ENCODE measurements at regions not wholly inside any gene's neighbourhood (a gene's known extent, or its start where the extent isn't known, plus 50 kb on each side); places are given as distances from the start of the nearest gene placed in this dataset.

GRCh38 chr4:180363815-180364214 lies 1879.4 kb upstream of the TENM3 start:
- no TSS peak for BruUV-seq (replicated peaks)
- H2BK5ac ChIP-seq (ENCODE audit: low read depth, low read length, poor library complexity, severe bottlenecking): no peak overlapping the region
- H3K9me1 ChIP-seq (ENCODE audit: insufficient read depth, low read length): no peaks in the 10 kb centered on the region
- H3K4me2 ChIP-seq (ENCODE audit: low read depth, low read length): no peak overlapping the region
- no peak overlapping the region for H2BK15ac ChIP-seq (ENCODE audit: low read depth, low read length)
- H2BK120ac ChIP-seq (ENCODE audit: low read depth, low read length): no peak overlapping the region
- no peak for TF ChIP-seq RAD21 (IDR thresholded peaks at IDR 0.05; ENCODE audit: low read length)
- TF ChIP-seq CTCF (conservative IDR thresholded peaks at IDR 0.05; ENCODE audit: low read depth, low read length): no peak
- no peak for TF ChIP-seq ELK1 (IDR thresholded peaks at IDR 0.05; ENCODE audit: borderline replicate concordance, low read depth, low read length)
- TF ChIP-seq MXI1 (IDR thresholded peaks at IDR 0.05; ENCODE audit: borderline replicate concordance, low read depth, low read length): no peak
- no peak for TF ChIP-seq CEBPB (IDR thresholded peaks at IDR 0.05; ENCODE audit: low read depth, low read length)
- TF ChIP-seq USF2 (IDR thresholded peaks at IDR 0.05; ENCODE audit: low read depth, low read length): no peak
- no peak for TF ChIP-seq CHD1 (IDR thresholded peaks at IDR 0.05; ENCODE audit: low read depth, low read length)
- TF ChIP-seq BHLHE40 (IDR thresholded peaks at IDR 0.05; ENCODE audit: low read depth, low read length): no peak
- TF ChIP-seq MAZ (IDR thresholded peaks at IDR 0.05; ENCODE audit: borderline replicate concordance, low read depth, low read length): no peak
- TF ChIP-seq MAFK (IDR thresholded peaks at IDR 0.05; ENCODE audit: low read depth, low read length): no peak
- H2AK9ac ChIP-seq (replicated peaks; ENCODE audit: low read depth, low read length, poor library complexity): no peak overlapping the region
- H2BK20ac ChIP-seq (ENCODE audit: low read depth, low read length): no peak overlapping the region
- H4K5ac ChIP-seq (ENCODE audit: low read depth, low read length): no peak overlapping the region
- no peaks in the 10 kb centered on the region for H3K9me3 ChIP-seq (ENCODE audit: control insufficient read depth, insufficient read depth, low read length)
- H2AK5ac ChIP-seq (ENCODE audit: low read depth, low read length): no peak overlapping the region
- H3K79me1 ChIP-seq (ENCODE audit: low read depth in 1 of 2, low read length in 2 of 2): no peaks in the 10 kb centered on the region
- in situ Hi-C loops (cut with MboI; ENCODE audit: low sequenced_read_pairs) (no loop called here), dilution Hi-C loops (cut with HindIII; ENCODE audit: low sequenced_read_pairs, unreplicated experiment) (no loop called here), intact Hi-C loops (cut with micrococcal nuclease) (no loop called here)
- no peak for DNase-seq
- ChIA-PET CTCF (no interaction called here), POLR2A (ENCODE audit: unreplicated experiment) (no interaction called here)
- no peak overlapping the region for H4K91ac ChIP-seq (ENCODE audit: insufficient read depth, low read depth, low read length)
- no peak overlapping the region for H3K18ac ChIP-seq (ENCODE audit: low read depth, low read length)
- H3K27me3 ChIP-seq (ENCODE audit: control insufficient read depth, insufficient read depth, low read length): no peaks in the 10 kb centered on the region
- H3K4ac ChIP-seq (ENCODE audit: low read depth, low read length): no peak overlapping the region
- no peak overlapping the region for H3K9ac ChIP-seq (ENCODE audit: low read depth, low read length)
- WGBS, 2 experiments (ENCODE audit: extremely low coverage in 2 of 2, insufficient read length in 1 of 2): 33% methylated on average over 1 of the region's 5 CpGs; no CpG with 5 or more reads in 1 of the 2 experiments
- no peak overlapping the region for H2AFZ ChIP-seq (replicated peaks; ENCODE audit: low read length, poor library complexity)
- no peak for ATAC-seq (ENCODE audit: low read depth)
- H3K14ac ChIP-seq (replicated peaks; ENCODE audit: low read depth, low read length): no peak overlapping the region
- H3K56ac ChIP-seq (ENCODE audit: extremely low read depth, insufficient read depth, low read length): no peak overlapping the region
- H4K8ac ChIP-seq (ENCODE audit: low read depth in 2 of 2, low read length in 2 of 2): no peak overlapping the region
- H3K4me1 ChIP-seq (ENCODE audit: control insufficient read depth, insufficient read depth, low read length): no peaks in the 10 kb centered on the region
- no peaks in the 10 kb centered on the region for H4K20me1 ChIP-seq (ENCODE audit: insufficient read depth, low read length)
- no peak overlapping the region for H3K4me3 ChIP-seq (ENCODE audit: insufficient read depth, low read depth, low read length)
- no peak overlapping the region for H3K23ac ChIP-seq (ENCODE audit: low read depth, low read length)
- H3K36me3 ChIP-seq (ENCODE audit: control insufficient read depth, insufficient read depth, low read length): no peaks in the 10 kb centered on the region
- H3K27ac ChIP-seq (ENCODE audit: insufficient read depth, low read length): no peak overlapping the region

Measured in IMR-90 (cell line).